SK-N-SH (cell line): ENCODE measurements at regions not wholly inside any gene's neighbourhood (a gene's known extent, or its start where the extent isn't known, plus 50 kb on each side); places are given as distances from the start of the nearest gene placed in this dataset.

Experiments used
- CHD2 ChIP-seq: fragments of 150-350 bp; IDR thresholded peaks from 2 replicates; pipeline ENCODE4 v1.6.1; 2018; ENCODE audit warnings: low read length; ENCODE audit not compliant: partially characterized antibody
- EZH2phosphoT487 ChIP-seq: fragments of 200-600 bp; sonication (generic); IDR thresholded peaks from 2 replicates; pipeline ENCODE4 v1.6.1; 2017; ENCODE audit warnings: low read depth, mixed run types, mild to moderate bottlenecking, antibody characterized with exemption, moderate library complexity, borderline replicate concordance
- JUND ChIP-seq: IDR thresholded peaks from 2 replicates; pipeline ENCODE4 v1.4.0; 2012
- NRF1 ChIP-seq: IDR thresholded peaks from 2 replicates; pipeline ENCODE4 v1.6.1; 2012; ENCODE audit warnings: low read depth, mild to moderate bottlenecking, low read length
- POLR2AphosphoS5 ChIP-seq: IDR thresholded peaks from 2 replicates; pipeline ENCODE4 v1.6.1; 2012; ENCODE audit warnings: low read depth, low read length
- RCOR1 ChIP-seq: fragments of 150-350 bp; IDR thresholded peaks from 2 replicates; pipeline ENCODE4 v1.6.1; 2017; ENCODE audit warnings: antibody characterized with exemption, low read length
- RXRA ChIP-seq: IDR thresholded peaks from 2 replicates; pipeline ENCODE4 v1.4.0; 2012; ENCODE audit warnings: low read depth, mild to moderate bottlenecking, borderline replicate concordance
- SIN3A ChIP-seq: IDR thresholded peaks from 2 replicates; pipeline ENCODE4 v1.6.1; 2012; ENCODE audit warnings: low read depth, mild to moderate bottlenecking, low read length, moderate library complexity, borderline replicate concordance
- TAF1 ChIP-seq: IDR thresholded peaks from 2 replicates; pipeline ENCODE4 v1.6.1; 2012; ENCODE audit warnings: low read depth, mild to moderate bottlenecking, low read length, moderate library complexity, borderline replicate concordance
- TF ChIP-seq, protein P1 (sequence below): fragments of 200-600 bp; sonication (generic); IDR thresholded peaks from 2 replicates; pipeline ENCODE4 v1.6.1; 2017; ENCODE audit warnings: antibody characterized with exemption, mild to moderate bottlenecking, moderate library complexity
- TF ChIP-seq, protein P2 (sequence below): IDR thresholded peaks from 2 replicates; pipeline ENCODE4 v1.6.1; 2012; ENCODE audit warnings: mild to moderate bottlenecking, low read depth, low read length, moderate library complexity
- TF ChIP-seq, protein P3 (sequence below): IDR thresholded peaks from 2 replicates; pipeline ENCODE4 v1.4.0; 2012; ENCODE audit warnings: low read depth, borderline replicate concordance
- TF ChIP-seq, protein P4 (sequence below): IDR thresholded peaks from 2 replicates; pipeline ENCODE4; 2012
- TF ChIP-seq, protein P5 (sequence below): IDR thresholded peaks from 2 replicates; pipeline ENCODE4 v1.4.0; 2012; ENCODE audit warnings: low read depth

DNA sequence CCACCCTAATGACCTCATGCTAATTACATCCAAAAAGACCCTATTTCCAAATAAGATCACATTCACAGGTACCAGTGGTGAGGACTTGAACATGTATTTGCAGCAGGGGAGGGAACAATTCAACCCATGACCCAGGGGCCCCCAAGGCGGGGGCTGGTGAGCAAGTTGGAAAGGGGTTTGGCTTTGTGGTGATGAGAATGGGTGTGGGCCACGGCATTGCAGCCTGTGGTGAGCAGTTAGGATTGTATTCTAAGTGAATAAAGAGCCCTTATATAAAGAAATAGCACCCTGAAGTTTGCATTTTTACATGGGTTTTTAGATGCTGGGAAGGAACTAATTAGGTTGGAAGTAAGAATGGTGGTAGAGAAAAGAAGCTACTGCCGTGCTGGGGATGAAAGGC lies 694.2 kb downstream of the EFNB2 start:
- TF ChIP-seq, protein P1, sequence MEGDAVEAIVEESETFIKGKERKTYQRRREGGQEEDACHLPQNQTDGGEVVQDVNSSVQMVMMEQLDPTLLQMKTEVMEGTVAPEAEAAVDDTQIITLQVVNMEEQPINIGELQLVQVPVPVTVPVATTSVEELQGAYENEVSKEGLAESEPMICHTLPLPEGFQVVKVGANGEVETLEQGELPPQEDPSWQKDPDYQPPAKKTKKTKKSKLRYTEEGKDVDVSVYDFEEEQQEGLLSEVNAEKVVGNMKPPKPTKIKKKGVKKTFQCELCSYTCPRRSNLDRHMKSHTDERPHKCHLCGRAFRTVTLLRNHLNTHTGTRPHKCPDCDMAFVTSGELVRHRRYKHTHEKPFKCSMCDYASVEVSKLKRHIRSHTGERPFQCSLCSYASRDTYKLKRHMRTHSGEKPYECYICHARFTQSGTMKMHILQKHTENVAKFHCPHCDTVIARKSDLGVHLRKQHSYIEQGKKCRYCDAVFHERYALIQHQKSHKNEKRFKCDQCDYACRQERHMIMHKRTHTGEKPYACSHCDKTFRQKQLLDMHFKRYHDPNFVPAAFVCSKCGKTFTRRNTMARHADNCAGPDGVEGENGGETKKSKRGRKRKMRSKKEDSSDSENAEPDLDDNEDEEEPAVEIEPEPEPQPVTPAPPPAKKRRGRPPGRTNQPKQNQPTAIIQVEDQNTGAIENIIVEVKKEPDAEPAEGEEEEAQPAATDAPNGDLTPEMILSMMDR: no peak
- TF ChIP-seq CHD2 (no peak), NRF1 (no peak), RCOR1 (no peak), EZH2phosphoT487 (no peak), SIN3A (no peak), TAF1 (no peak), JUND (no peak), RXRA (no peak), POLR2AphosphoS5 (no peak)
- TF ChIP-seq, protein P2, sequence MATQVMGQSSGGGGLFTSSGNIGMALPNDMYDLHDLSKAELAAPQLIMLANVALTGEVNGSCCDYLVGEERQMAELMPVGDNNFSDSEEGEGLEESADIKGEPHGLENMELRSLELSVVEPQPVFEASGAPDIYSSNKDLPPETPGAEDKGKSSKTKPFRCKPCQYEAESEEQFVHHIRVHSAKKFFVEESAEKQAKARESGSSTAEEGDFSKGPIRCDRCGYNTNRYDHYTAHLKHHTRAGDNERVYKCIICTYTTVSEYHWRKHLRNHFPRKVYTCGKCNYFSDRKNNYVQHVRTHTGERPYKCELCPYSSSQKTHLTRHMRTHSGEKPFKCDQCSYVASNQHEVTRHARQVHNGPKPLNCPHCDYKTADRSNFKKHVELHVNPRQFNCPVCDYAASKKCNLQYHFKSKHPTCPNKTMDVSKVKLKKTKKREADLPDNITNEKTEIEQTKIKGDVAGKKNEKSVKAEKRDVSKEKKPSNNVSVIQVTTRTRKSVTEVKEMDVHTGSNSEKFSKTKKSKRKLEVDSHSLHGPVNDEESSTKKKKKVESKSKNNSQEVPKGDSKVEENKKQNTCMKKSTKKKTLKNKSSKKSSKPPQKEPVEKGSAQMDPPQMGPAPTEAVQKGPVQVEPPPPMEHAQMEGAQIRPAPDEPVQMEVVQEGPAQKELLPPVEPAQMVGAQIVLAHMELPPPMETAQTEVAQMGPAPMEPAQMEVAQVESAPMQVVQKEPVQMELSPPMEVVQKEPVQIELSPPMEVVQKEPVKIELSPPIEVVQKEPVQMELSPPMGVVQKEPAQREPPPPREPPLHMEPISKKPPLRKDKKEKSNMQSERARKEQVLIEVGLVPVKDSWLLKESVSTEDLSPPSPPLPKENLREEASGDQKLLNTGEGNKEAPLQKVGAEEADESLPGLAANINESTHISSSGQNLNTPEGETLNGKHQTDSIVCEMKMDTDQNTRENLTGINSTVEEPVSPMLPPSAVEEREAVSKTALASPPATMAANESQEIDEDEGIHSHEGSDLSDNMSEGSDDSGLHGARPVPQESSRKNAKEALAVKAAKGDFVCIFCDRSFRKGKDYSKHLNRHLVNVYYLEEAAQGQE: no peak
- TF ChIP-seq, protein P3, sequence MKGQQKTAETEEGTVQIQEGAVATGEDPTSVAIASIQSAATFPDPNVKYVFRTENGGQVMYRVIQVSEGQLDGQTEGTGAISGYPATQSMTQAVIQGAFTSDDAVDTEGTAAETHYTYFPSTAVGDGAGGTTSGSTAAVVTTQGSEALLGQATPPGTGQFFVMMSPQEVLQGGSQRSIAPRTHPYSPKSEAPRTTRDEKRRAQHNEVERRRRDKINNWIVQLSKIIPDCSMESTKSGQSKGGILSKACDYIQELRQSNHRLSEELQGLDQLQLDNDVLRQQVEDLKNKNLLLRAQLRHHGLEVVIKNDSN: no peak
- TF ChIP-seq, protein P4, sequence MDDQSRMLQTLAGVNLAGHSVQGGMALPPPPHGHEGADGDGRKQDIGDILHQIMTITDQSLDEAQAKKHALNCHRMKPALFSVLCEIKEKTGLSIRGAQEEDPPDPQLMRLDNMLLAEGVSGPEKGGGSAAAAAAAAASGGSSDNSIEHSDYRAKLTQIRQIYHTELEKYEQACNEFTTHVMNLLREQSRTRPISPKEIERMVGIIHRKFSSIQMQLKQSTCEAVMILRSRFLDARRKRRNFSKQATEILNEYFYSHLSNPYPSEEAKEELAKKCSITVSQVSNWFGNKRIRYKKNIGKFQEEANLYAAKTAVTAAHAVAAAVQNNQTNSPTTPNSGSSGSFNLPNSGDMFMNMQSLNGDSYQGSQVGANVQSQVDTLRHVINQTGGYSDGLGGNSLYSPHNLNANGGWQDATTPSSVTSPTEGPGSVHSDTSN: no peak
- TF ChIP-seq, protein P5, sequence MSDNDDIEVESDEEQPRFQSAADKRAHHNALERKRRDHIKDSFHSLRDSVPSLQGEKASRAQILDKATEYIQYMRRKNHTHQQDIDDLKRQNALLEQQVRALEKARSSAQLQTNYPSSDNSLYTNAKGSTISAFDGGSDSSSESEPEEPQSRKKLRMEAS: no peak
